ENCODE measurements at regions not wholly inside any gene's neighbourhood (a gene's known extent, or its start where the extent isn't known, plus 50 kb on each side); places are given as distances from the start of the nearest gene placed in this dataset.
A peak's percentile ranks its signal among the peaks of the same experiment; 100 is the strongest.
"Not testable (repeated sequence)": the region's sequence is repeated elsewhere in the genome, so short reads cannot be mapped to it uniquely, and the experiment has no call there.

GRCh38 chr1:109844609-109845008 lies 66.0 kb upstream of the CSF1 start:
- Histone ChIP-seq H3K27ac (ENCODE audit: low read depth, low read length) (no peak overlapping the region), H3K4me3 (ENCODE audit: low read depth, low read length) (no peak overlapping the region)

DNA sequence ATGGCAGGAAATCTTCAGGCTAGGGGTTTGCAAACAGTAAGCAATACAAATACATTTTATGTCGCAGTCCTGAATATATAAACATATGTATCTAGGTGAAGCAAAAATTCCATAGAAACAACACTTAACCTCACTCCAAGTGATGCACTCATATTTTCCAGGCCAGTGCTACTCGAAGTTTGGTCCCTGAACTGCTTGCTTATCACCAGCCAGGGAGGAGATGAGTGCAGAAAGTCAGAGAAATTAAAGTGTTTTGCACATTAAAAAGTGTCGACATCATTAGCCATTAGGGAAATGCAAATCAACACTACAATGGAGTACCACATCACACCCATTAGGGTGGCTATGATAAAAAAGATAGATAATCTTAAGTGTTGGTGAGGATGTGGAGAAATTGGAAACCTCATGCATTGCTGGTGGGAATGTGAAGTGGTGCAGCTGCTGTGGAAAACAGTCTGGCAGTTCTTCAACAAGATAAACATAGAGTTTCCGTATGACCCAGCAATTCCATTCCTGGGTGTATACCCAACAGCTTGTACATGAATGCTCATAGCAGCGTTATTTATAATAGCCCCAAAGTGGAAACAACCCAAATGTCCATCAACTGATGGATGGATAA lies 70.5 kb upstream of the CSF1 start:
- Histone ChIP-seq H3K27me3 (ENCODE audit: control insufficient read depth, insufficient read depth, low read length) (no peaks in the 10 kb centered on the region), H3K27ac (ENCODE audit: low read depth, low read length) (no peak overlapping the region), H3K9ac (ENCODE audit: low read length) (no peak overlapping the region), H3K4me1 (ENCODE audit: control insufficient read depth, insufficient read depth, low read length) (peaks cover under 1% of the 10 kb centered on the region; the same call in 1 of the 2 replicates), H3K4me3 (ENCODE audit: low read depth, low read length) (no peak overlapping the region), H3K9me3 (ENCODE audit: control insufficient read depth, insufficient read depth, low read depth, low read length) (peaks cover 41% of the 10 kb centered on the region), H3K36me3 (ENCODE audit: control insufficient read depth, insufficient read depth, low read length) (peaks cover 5% of the 10 kb centered on the region; the same call in 1 of the 2 replicates)

More at GRCh38 chr1:109844609-109845008, 66.0 kb upstream of the CSF1 start:
- H3K9me3 ChIP-seq (ENCODE audit: control insufficient read depth, insufficient read depth, low read depth, low read length): peaks cover 17% of the 10 kb centered on the region; the same call in 1 of the 2 replicates
- no peak overlapping the region for H3K9ac ChIP-seq (ENCODE audit: low read length)
- H3K4me1 ChIP-seq (ENCODE audit: control insufficient read depth, insufficient read depth, low read length): no peaks in the 10 kb centered on the region
- H3K36me3 ChIP-seq (ENCODE audit: control insufficient read depth, insufficient read depth, low read length): peaks cover 3% of the 10 kb centered on the region; the same call in 1 of the 2 replicates
- H3K27me3 ChIP-seq (ENCODE audit: control insufficient read depth, insufficient read depth, low read length): no peaks in the 10 kb centered on the region

DNA sequence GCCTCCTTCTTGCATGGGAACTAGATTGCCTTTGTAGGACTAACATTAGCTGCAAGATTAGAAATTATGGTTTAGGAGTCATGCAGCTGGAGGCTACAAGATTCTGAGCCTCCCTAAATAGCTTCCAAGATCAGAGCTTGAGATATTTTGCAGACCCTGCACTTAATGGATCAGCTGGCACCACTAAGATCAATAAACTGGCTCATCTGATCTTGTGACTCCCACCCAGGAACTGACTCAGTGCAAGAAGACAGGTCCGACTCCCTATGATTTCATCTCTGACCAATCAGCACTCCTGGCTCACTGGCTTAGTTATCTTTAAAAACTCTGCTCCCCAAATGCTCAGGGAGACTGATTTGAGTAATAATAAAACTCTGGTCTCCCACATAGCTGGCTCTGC lies 71.4 kb upstream of the CSF1 start:
- peaks cover 41% of the 10 kb centered on the region for H3K9me3 ChIP-seq (ENCODE audit: control insufficient read depth, insufficient read depth, low read depth, low read length)
- not testable (repeated sequence) for H3K4me1 ChIP-seq (ENCODE audit: control insufficient read depth, insufficient read depth, low read length); H3K4me3 ChIP-seq (ENCODE audit: low read depth, low read length); H3K27ac ChIP-seq (ENCODE audit: low read depth, low read length); H3K27me3 ChIP-seq (ENCODE audit: control insufficient read depth, insufficient read depth, low read length); H3K9ac ChIP-seq (ENCODE audit: low read length); H3K36me3 ChIP-seq (ENCODE audit: control insufficient read depth, insufficient read depth, low read length)

DNA sequence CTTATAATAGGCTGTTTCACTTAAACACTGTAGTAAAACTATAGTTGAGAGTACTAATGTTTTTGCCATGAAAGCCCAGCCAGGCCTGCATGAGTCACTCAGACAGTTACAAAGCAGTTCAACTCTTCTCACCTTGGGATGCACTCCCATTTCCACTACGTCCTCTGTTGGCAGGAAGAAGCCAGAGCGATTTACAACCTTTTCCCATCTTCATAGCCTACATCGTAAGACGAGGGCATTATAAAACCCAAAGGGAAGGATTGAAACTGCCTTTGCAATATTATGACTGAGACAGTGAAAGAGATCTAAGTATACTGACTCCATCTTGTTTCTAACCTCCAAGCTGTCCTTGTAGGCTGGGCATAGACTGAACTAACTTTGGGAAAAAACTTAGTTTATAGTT lies 71.8 kb upstream of the CSF1 start:
- H3K36me3 ChIP-seq (ENCODE audit: control insufficient read depth, insufficient read depth, low read length): peaks cover 5% of the 10 kb centered on the region; the same call in 1 of the 2 replicates
- peaks cover 41% of the 10 kb centered on the region for H3K9me3 ChIP-seq (ENCODE audit: control insufficient read depth, insufficient read depth, low read depth, low read length)
- H3K4me3 ChIP-seq (ENCODE audit: low read depth, low read length): no peak overlapping the region
- H3K4me1 ChIP-seq (ENCODE audit: control insufficient read depth, insufficient read depth, low read length): peaks cover 11% of the 10 kb centered on the region; the same call in 1 of the 2 replicates
- no peaks in the 10 kb centered on the region for H3K27me3 ChIP-seq (ENCODE audit: control insufficient read depth, insufficient read depth, low read length)
- no peak overlapping the region for H3K9ac ChIP-seq (ENCODE audit: low read length)
- no peak overlapping the region for H3K27ac ChIP-seq (ENCODE audit: low read depth, low read length)

DNA sequence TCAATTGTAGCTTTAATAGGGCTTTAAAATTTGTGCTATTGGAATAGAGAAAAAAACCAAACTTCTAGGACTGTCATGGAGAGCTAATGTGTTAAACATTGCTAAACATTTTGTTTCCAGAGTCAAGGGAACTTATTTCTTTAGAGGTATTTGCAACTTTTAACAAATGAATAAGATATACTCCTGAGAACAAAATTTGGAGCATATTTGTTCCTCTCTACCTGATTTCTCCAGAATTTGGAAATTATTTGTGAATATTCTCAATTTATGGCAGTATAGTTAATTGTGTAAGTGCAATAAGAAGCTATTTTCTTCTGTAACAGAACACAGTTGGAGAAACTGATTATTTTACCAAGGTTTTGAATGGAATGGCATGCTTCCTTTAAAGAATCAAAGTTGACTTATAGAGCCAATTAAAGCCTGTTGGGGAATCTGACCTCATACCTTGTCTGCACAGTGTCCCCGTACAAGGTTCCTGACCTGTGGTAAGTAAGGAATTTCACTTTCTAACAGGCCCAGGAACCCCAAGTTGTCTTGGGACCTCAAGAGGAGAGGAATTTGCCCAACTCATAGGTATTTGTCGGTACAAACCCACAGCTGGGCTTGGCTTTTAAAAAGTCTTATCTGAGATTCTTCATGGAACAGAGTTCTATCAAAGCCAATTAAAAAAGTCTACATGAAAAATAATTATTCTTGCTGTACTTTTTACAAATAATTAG lies 72.6 kb upstream of the CSF1 start:
- Histone ChIP-seq H3K9ac (ENCODE audit: low read length) (no peak overlapping the region), H3K9me3 (ENCODE audit: control insufficient read depth, insufficient read depth, low read depth, low read length) (peaks cover 41% of the 10 kb centered on the region), H3K27ac (ENCODE audit: low read depth, low read length) (no peak overlapping the region), H3K4me3 (ENCODE audit: low read depth, low read length) (no peak overlapping the region), H3K36me3 (ENCODE audit: control insufficient read depth, insufficient read depth, low read length) (peaks cover 5% of the 10 kb centered on the region; the same call in 1 of the 2 replicates), H3K27me3 (ENCODE audit: control insufficient read depth, insufficient read depth, low read length) (no peaks in the 10 kb centered on the region), H3K4me1 (ENCODE audit: control insufficient read depth, insufficient read depth, low read length) (peaks cover 19% of the 10 kb centered on the region; the same call in 1 of the 2 replicates)

DNA sequence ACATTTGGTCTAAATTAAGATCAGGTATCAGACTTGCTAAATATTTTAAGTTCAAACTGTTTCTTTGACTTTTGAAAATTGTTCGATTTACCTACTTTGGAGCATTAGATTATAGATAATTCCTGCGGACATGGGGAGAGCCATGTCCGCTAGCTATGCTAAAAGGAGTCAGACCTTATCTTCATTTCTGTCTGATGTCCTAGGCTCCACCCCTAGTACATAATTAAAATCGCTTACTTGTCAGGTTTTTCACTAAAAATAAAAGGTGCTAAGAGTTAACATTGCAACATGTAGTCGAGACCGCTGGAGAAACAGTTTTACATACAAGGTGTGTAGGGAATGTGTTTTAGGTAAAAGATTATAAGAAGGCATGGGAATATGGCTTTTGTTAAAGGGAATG lies 71.9 kb upstream of the EPS8L3 start:
- not testable (repeated sequence) for H3K9ac ChIP-seq (ENCODE audit: low read length); H3K4me3 ChIP-seq (ENCODE audit: low read depth, low read length); H3K27ac ChIP-seq (ENCODE audit: low read depth, low read length); H3K27me3 ChIP-seq (ENCODE audit: control insufficient read depth, insufficient read depth, low read length); H3K36me3 ChIP-seq (ENCODE audit: control insufficient read depth, insufficient read depth, low read length)
- peaks cover 37% of the 10 kb centered on the region for H3K9me3 ChIP-seq (ENCODE audit: control insufficient read depth, insufficient read depth, low read depth, low read length)
- peaks cover 37% of the 10 kb centered on the region for H3K4me1 ChIP-seq (ENCODE audit: control insufficient read depth, insufficient read depth, low read length)

GRCh38 chr1:109834951-109835350 lies 71.2 kb upstream of the EPS8L3 start:
- Histone ChIP-seq H3K9ac (ENCODE audit: low read length) (peak overlapping the region; percentile 12), H3K27ac (ENCODE audit: low read depth, low read length) (no peak overlapping the region), H3K4me3 (ENCODE audit: low read depth, low read length) (peak overlapping the region; percentile 51; the same call in 1 of the 2 replicates), H3K4me1 (ENCODE audit: control insufficient read depth, insufficient read depth, low read length) (peaks cover 38% of the 10 kb centered on the region), H3K27me3 (ENCODE audit: control insufficient read depth, insufficient read depth, low read length) (no peaks in the 10 kb centered on the region), H3K9me3 (ENCODE audit: control insufficient read depth, insufficient read depth, low read depth, low read length) (peaks cover 31% of the 10 kb centered on the region), H3K36me3 (ENCODE audit: control insufficient read depth, insufficient read depth, low read length) (peaks cover 2% of the 10 kb centered on the region; the same call in 1 of the 2 replicates)

GRCh38 chr1:109832945-109833344 lies 69.2 kb upstream of the EPS8L3 start:
- Histone ChIP-seq H3K9ac (ENCODE audit: low read length) (peak overlapping the region; percentile 67), H3K4me1 (ENCODE audit: control insufficient read depth, insufficient read depth, low read length) (peaks cover 38% of the 10 kb centered on the region), H3K9me3 (ENCODE audit: control insufficient read depth, insufficient read depth, low read depth, low read length) (peaks cover 16% of the 10 kb centered on the region), H3K27me3 (ENCODE audit: control insufficient read depth, insufficient read depth, low read length) (no peaks in the 10 kb centered on the region), H3K27ac (ENCODE audit: low read depth, low read length) (peak overlapping the region; percentile 79), H3K4me3 (ENCODE audit: low read depth, low read length) (peak overlapping the region; percentile 51), H3K36me3 (ENCODE audit: control insufficient read depth, insufficient read depth, low read length) (no peaks in the 10 kb centered on the region)

DNA sequence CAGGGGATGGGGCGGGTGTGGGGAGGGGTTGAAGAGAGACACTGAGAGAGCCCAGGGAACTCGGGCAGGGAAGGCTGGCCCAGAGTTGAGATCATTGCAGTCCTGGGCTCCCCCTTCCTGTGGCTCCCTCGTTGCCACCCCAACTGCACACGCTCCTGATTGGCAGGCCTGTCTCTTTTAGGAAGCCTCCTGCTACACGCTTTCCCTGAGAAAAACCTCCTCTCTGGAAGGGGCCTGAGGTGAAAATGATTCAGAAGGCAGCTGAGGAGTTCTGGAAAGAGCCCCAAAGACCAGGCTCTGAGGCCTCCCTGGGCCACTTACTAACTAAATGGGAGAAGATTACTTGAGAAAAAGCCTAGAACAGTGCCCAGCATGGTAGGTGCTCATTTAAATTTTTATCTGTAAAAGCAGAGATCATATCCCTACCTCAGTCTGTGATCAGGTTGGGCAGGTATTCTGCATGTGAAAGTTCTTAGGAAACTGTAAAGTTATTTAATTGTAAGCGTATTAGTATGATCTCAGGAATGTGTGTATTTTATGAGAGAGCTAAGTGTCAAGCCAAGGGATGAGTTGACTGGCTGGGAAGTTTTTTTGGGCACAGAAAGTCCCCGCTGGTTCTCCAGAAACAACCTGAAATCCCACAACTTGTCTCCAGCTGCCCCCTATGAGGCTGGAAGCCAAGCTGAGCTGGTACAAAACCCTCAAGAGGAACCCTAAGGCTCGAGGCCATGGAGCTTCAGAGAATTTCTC lies 65.2 kb upstream of the EPS8L3 start:
- Histone ChIP-seq H3K9me3 (ENCODE audit: control insufficient read depth, insufficient read depth, low read depth, low read length) (peaks cover 3% of the 10 kb centered on the region), H3K27me3 (ENCODE audit: control insufficient read depth, insufficient read depth, low read length) (no peaks in the 10 kb centered on the region), H3K4me1 (ENCODE audit: control insufficient read depth, insufficient read depth, low read length) (peaks cover 33% of the 10 kb centered on the region), H3K36me3 (ENCODE audit: control insufficient read depth, insufficient read depth, low read length) (no peaks in the 10 kb centered on the region), H3K9ac (ENCODE audit: low read length) (no peak overlapping the region), H3K27ac (ENCODE audit: low read depth, low read length) (no peak overlapping the region), H3K4me3 (ENCODE audit: low read depth, low read length) (no peak overlapping the region)

DNA sequence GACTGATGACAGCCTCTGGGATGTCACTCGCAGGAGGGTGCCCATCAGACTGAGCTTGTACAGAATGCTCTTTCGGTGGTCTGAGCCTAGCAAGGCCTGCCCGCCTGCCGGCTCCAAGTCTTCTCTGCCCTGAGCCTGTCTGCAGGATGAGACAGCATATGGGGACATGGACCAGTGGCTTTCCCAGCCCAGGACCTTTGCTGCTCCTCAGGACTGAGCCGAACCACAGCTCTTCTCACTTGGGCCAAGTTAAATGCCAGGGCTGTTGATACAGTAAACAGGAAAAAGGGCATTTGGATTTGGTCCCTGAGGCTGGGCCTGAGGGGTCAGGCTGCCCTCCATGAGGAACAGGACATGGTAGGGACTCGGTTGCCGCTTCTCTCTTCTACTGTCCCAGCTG lies 64.3 kb upstream of the EPS8L3 start:
- Histone ChIP-seq H3K27ac (ENCODE audit: low read depth, low read length) (no peak overlapping the region), H3K4me1 (ENCODE audit: control insufficient read depth, insufficient read depth, low read length) (peaks cover 29% of the 10 kb centered on the region)

GRCh38 chr1:109827466-109827865 lies 63.7 kb upstream of the EPS8L3 start:
- Histone ChIP-seq H3K27me3 (ENCODE audit: control insufficient read depth, insufficient read depth, low read length) (no peaks in the 10 kb centered on the region), H3K4me1 (ENCODE audit: control insufficient read depth, insufficient read depth, low read length) (peaks cover 24% of the 10 kb centered on the region), H3K27ac (ENCODE audit: low read depth, low read length) (no peak overlapping the region), H3K9me3 (ENCODE audit: control insufficient read depth, insufficient read depth, low read depth, low read length) (peaks cover 3% of the 10 kb centered on the region), H3K36me3 (ENCODE audit: control insufficient read depth, insufficient read depth, low read length) (no peaks in the 10 kb centered on the region), H3K4me3 (ENCODE audit: low read depth, low read length) (no peak overlapping the region), H3K9ac (ENCODE audit: low read length) (no peak overlapping the region)

More for the DNA sequence above, 64.3 kb upstream of the EPS8L3 start:
- H3K36me3 ChIP-seq (ENCODE audit: control insufficient read depth, insufficient read depth, low read length): no peaks in the 10 kb centered on the region
- no peak overlapping the region for H3K9ac ChIP-seq (ENCODE audit: low read length)
- H3K4me3 ChIP-seq (ENCODE audit: low read depth, low read length): no peak overlapping the region
- H3K9me3 ChIP-seq (ENCODE audit: control insufficient read depth, insufficient read depth, low read depth, low read length): peaks cover 3% of the 10 kb centered on the region
- H3K27me3 ChIP-seq (ENCODE audit: control insufficient read depth, insufficient read depth, low read length): no peaks in the 10 kb centered on the region

Measured in HUES6 (cell line).